ENCODE measurements at regions not wholly inside any gene's neighbourhood (a gene's known extent, or its start where the extent isn't known, plus 50 kb on each side); places are given as distances from the start of the nearest gene placed in this dataset.

DNA sequence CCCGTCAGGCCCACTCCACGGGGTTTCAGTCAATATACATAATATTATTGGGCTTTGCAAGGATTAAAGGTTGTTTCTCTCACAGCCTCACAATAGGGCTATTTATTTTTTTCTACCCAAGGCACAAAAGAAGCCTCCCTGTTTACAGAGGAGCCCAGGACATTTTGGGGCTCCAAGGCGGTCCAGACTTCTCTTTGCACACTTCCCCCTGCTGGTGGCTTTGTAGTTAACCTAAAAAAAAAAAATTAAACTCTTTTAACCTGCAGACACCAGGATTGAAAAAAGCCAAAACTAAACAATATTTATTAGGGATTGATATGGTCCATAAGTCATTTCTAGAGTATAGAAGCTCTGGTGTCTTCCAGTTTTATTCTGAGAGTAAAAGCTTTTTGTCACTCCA is 169.7 kb upstream of the ZFHX3 start:
- peaks cover 5% of the 10 kb centered on the region; the same call in 1 of the 2 replicates for H3K27me3 ChIP-seq (ENCODE audit: low read depth, low read length)
- H3K36me3 ChIP-seq (replicated peaks; ENCODE audit: low read depth, low read length), result no peaks in the 10 kb centered on the region
- no peaks in the 10 kb centered on the region for H3K4me1 ChIP-seq (ENCODE audit: low read length)
- H2AFZ ChIP-seq (ENCODE audit: low read depth, low read length), result no peak overlapping the region
- no peaks in the 10 kb centered on the region for H3K79me2 ChIP-seq (ENCODE audit: low read length)
- no peak overlapping the region for H3K4me2 ChIP-seq (ENCODE audit: low read length)
- 0 out of 2 replicates have a peak, but pooled peaks cover 3% of the 10 kb centered on the region for H3K9me3 ChIP-seq (ENCODE audit: insufficient read depth, low read length)
- no peak overlapping the region for H3K27ac ChIP-seq (ENCODE audit: low read length)
- H4K20me1 ChIP-seq (ENCODE audit: insufficient read depth, low read length), result no peaks in the 10 kb centered on the region
- TF ChIP-seq CTCF (IDR thresholded peaks at IDR 0.05; ENCODE audit: low read depth, low read length) (peak; percentile 31; the same call in 1 of the 2 replicates), EZH2phosphoT487 (IDR thresholded peaks at IDR 0.05; ENCODE audit: low read depth) (no peak)
- H3K4me3 ChIP-seq (ENCODE audit: low read length), result no peak overlapping the region
- no peak overlapping the region for H3K9ac ChIP-seq (ENCODE audit: low read length)

- H3K36me3 ChIP-seq (replicated peaks; ENCODE audit: low read depth, low read length), result no peaks in the 10 kb centered on the region
- no peaks in the 10 kb centered on the region for H3K4me1 ChIP-seq (ENCODE audit: low read length)
- no peak overlapping the region for H2AFZ ChIP-seq (ENCODE audit: low read depth, low read length)
- no peak overlapping the region for H3K4me2 ChIP-seq (ENCODE audit: low read length)
- H4K20me1 ChIP-seq (ENCODE audit: insufficient read depth, low read length), result no peaks in the 10 kb centered on the region
- no peaks in the 10 kb centered on the region for H3K79me2 ChIP-seq (ENCODE audit: low read length)
- 0 out of 2 replicates have a peak, but pooled peaks cover 3% of the 10 kb centered on the region for H3K9me3 ChIP-seq (ENCODE audit: insufficient read depth, low read length)
- TF ChIP-seq EZH2phosphoT487 (IDR thresholded peaks at IDR 0.05; ENCODE audit: low read depth) (no peak), CTCF (IDR thresholded peaks at IDR 0.05; ENCODE audit: low read depth, low read length) (no peak)
- no peak overlapping the region for H3K27ac ChIP-seq (ENCODE audit: low read length)
- H3K9ac ChIP-seq (ENCODE audit: low read length), result no peak overlapping the region
- H3K4me3 ChIP-seq (ENCODE audit: low read length), result no peak overlapping the region
- peaks cover 3% of the 10 kb centered on the region; the same call in 1 of the 2 replicates for H3K27me3 ChIP-seq (ENCODE audit: low read depth, low read length)
Measured at GRCh38 chr16:73216932-73217331, 169.0 kb upstream of the ZFHX3 start.

DNA sequence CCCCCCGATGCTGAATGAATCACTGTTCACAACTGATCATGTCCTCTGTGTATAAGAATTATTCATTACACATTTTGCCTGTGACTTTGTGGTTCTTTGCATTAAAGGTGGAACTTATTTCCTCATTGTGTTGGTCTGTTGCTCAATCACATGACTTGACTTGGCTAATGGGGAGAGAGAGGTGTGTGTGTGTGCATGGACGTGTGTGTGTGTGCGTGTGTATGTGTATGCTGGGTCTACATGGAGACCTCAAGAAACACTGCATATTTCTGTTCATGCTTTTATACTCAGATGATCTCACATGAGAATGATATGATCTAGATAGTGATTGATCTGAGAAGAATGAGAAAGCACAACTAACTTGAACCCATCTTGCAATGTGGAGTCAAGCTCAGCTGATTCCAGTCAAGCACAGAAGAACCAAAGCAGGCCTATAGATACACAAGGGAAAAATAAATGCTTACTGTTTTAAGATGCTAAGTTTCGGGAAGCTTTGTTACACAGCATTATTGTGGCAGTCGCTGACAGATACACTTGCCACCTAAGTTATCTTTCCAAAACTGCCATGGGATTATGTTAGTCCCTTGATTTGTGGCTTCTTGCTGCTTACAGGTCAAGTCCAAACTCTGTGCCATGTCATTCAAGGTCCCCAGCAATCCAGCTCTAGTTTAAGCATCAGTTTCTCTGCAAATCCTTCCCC is 167.9 kb upstream of the ZFHX3 start:
- Histone ChIP-seq H3K4me2 (ENCODE audit: low read length) (no peak overlapping the region), H3K9ac (ENCODE audit: low read length) (no peak overlapping the region), H4K20me1 (ENCODE audit: insufficient read depth, low read length) (no peaks in the 10 kb centered on the region), H3K36me3 (replicated peaks; ENCODE audit: low read depth, low read length) (no peaks in the 10 kb centered on the region), H3K4me1 (ENCODE audit: low read length) (no peaks in the 10 kb centered on the region), H2AFZ (ENCODE audit: low read depth, low read length) (no peak overlapping the region), H3K27me3 (ENCODE audit: low read depth, low read length) (peaks cover 3% of the 10 kb centered on the region; the same call in 1 of the 2 replicates), H3K27ac (ENCODE audit: low read length) (no peak overlapping the region), H3K4me3 (ENCODE audit: low read length) (no peak overlapping the region), H3K9me3 (ENCODE audit: insufficient read depth, low read length) (0 out of 2 replicates have a peak, but pooled peaks cover 3% of the 10 kb centered on the region), H3K79me2 (ENCODE audit: low read length) (no peaks in the 10 kb centered on the region)
- TF ChIP-seq EZH2phosphoT487 (IDR thresholded peaks at IDR 0.05; ENCODE audit: low read depth) (no peak), CTCF (IDR thresholded peaks at IDR 0.05; ENCODE audit: low read depth, low read length) (no peak)

DNA sequence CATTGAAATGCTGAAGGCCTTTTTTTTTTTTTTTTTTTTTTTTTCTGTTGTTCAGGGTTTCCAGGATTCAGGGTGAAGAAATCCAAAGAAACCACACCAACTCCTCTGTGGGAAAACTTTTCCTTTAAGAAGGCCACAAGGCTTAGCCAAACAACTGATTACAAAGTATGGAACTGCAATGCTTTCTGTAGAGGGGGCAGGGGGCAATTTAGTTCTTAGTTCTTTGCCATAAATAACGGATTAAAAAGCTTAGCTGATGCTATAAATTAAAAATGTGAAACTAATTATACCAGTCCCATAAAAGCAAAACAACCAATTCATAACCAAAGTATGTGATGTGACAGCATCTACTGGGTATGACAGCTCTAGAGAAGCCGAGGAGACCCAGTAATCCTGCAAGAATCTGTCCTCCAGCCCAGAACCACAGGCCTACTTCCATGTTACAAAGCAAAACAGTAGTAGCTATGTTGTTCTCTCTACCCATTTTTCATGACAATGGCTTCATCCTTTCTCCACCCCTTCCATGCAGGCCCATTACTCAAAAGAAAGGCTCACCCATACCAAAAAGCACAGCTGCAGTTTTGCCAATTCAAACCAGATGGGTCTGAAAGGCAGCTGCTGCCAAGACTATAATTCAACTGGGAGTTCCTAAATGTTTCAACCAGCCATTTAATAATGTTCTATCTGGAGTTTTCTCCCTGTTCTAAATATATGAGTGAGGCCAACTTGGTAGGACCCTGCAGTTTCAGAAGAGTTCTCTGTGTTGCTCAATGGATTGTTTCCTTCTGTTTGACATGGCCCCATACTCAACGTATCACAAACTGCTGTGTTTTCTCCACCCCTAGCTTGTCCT is 167.1 kb upstream of the ZFHX3 start:
- TF ChIP-seq CTCF (IDR thresholded peaks at IDR 0.05; ENCODE audit: low read depth, low read length) (no peak), EZH2phosphoT487 (IDR thresholded peaks at IDR 0.05; ENCODE audit: low read depth) (no peak)
- no peak overlapping the region for H2AFZ ChIP-seq (ENCODE audit: low read depth, low read length)
- H3K27ac ChIP-seq (ENCODE audit: low read length), result no peak overlapping the region
- 0 out of 2 replicates have a peak, but pooled peaks cover 3% of the 10 kb centered on the region for H3K9me3 ChIP-seq (ENCODE audit: insufficient read depth, low read length)
- H4K20me1 ChIP-seq (ENCODE audit: insufficient read depth, low read length), result no peaks in the 10 kb centered on the region
- no peaks in the 10 kb centered on the region for H3K4me1 ChIP-seq (ENCODE audit: low read length)
- no peak overlapping the region for H3K4me3 ChIP-seq (ENCODE audit: low read length)
- peaks cover 3% of the 10 kb centered on the region; the same call in 1 of the 2 replicates for H3K27me3 ChIP-seq (ENCODE audit: low read depth, low read length)
- H3K4me2 ChIP-seq (ENCODE audit: low read length), result no peak overlapping the region
- H3K79me2 ChIP-seq (ENCODE audit: low read length), result no peaks in the 10 kb centered on the region
- no peak overlapping the region for H3K9ac ChIP-seq (ENCODE audit: low read length)
- H3K36me3 ChIP-seq (replicated peaks; ENCODE audit: low read depth, low read length), result no peaks in the 10 kb centered on the region
